ENCODE measurements at regions not wholly inside any gene's neighbourhood (a gene's known extent, or its start where the extent isn't known, plus 50 kb on each side); places are given as distances from the start of the nearest gene placed in this dataset.
"Not testable (repeated sequence)": the region's sequence is repeated elsewhere in the genome, so short reads cannot be mapped to it uniquely, and the experiment has no call there.

- no peak for DNase-seq
- H3K27me3 ChIP-seq = no peaks in the 10 kb centered on the region
- H3K9me3 ChIP-seq = no peaks in the 10 kb centered on the region
- no peak for TF ChIP-seq CTCF (IDR thresholded peaks at IDR 0.05)
- TF ChIP-seq POLR2A (IDR thresholded peaks at IDR 0.05) = no peak
- no peak overlapping the region for H3K27ac ChIP-seq
- no peaks in the 10 kb centered on the region for H3K4me1 ChIP-seq
- no peaks in the 10 kb centered on the region for H3K36me3 ChIP-seq
- H3K4me3 ChIP-seq = no peak overlapping the region
Observed at GRCh38 chr13:76314495-76314894, 571.7 kb downstream of the KCTD12 start.

GRCh38 chr13:76307142-76307541 lies 579.1 kb downstream of the KCTD12 start:
- H3K36me3 ChIP-seq = no peaks in the 10 kb centered on the region
- DNase-seq = no peak
- H3K27ac ChIP-seq = no peak overlapping the region
- no peak overlapping the region for H3K4me3 ChIP-seq
- no peaks in the 10 kb centered on the region for H3K27me3 ChIP-seq
- no peaks in the 10 kb centered on the region for H3K4me1 ChIP-seq
- no peaks in the 10 kb centered on the region for H3K9me3 ChIP-seq
- TF ChIP-seq CTCF (IDR thresholded peaks at IDR 0.05) = no peak
- TF ChIP-seq POLR2A (IDR thresholded peaks at IDR 0.05) = no peak

GRCh38 chr13:76300688-76301087 lies 585.5 kb downstream of the KCTD12 start:
- H3K36me3 ChIP-seq = no peaks in the 10 kb centered on the region
- no peak for TF ChIP-seq POLR2A (IDR thresholded peaks at IDR 0.05)
- no peak for TF ChIP-seq CTCF (IDR thresholded peaks at IDR 0.05)
- no peak overlapping the region for H3K4me3 ChIP-seq
- no peak overlapping the region for H3K27ac ChIP-seq
- H3K9me3 ChIP-seq = no peaks in the 10 kb centered on the region
- H3K4me1 ChIP-seq = no peaks in the 10 kb centered on the region
- no peaks in the 10 kb centered on the region for H3K27me3 ChIP-seq
- no peak for DNase-seq

GRCh38 chr13:76297331-76297730 lies 588.9 kb downstream of the KCTD12 start:
- H3K4me1 ChIP-seq = no peaks in the 10 kb centered on the region
- no peaks in the 10 kb centered on the region for H3K27me3 ChIP-seq
- no peak overlapping the region for H3K27ac ChIP-seq
- H3K9me3 ChIP-seq = no peaks in the 10 kb centered on the region
- no peak for DNase-seq
- no peak overlapping the region for H3K4me3 ChIP-seq
- no peaks in the 10 kb centered on the region for H3K36me3 ChIP-seq
- no peak for TF ChIP-seq CTCF (IDR thresholded peaks at IDR 0.05)
- TF ChIP-seq POLR2A (IDR thresholded peaks at IDR 0.05) = no peak

GRCh38 chr13:76296751-76297150 lies 589.5 kb downstream of the KCTD12 start:
- Histone ChIP-seq H3K27me3 (no peaks in the 10 kb centered on the region), H3K27ac (no peak overlapping the region), H3K9me3 (no peaks in the 10 kb centered on the region), H3K4me1 (no peaks in the 10 kb centered on the region), H3K36me3 (no peaks in the 10 kb centered on the region), H3K4me3 (no peak overlapping the region)
- DNase-seq = no peak
- TF ChIP-seq POLR2A (IDR thresholded peaks at IDR 0.05) (no peak), CTCF (IDR thresholded peaks at IDR 0.05) (no peak)

GRCh38 chr13:76295020-76295419 lies 591.2 kb downstream of the KCTD12 start:
- not testable (repeated sequence) for H3K4me1 ChIP-seq, H3K27ac ChIP-seq, H3K9me3 ChIP-seq, H3K27me3 ChIP-seq, DNase-seq, H3K4me3 ChIP-seq, H3K36me3 ChIP-seq

Measured in Peyer's patch (tissue), 4 donors.